Umbilical cord (tissue), 1 donor: ENCODE measurements at regions not wholly inside any gene's neighbourhood (a gene's known extent, or its start where the extent isn't known, plus 50 kb on each side); places are given as distances from the start of the nearest gene placed in this dataset.
"Not testable (repeated sequence)": the region's sequence is repeated elsewhere in the genome, so short reads cannot be mapped to it uniquely, and the experiment has no call there.

Experiments
- DNase-seq: peaks from one replicate; pipeline ENCODE4 v3.0.0-alpha.2; 2015; ENCODE audit warnings: low spot score

DNA sequence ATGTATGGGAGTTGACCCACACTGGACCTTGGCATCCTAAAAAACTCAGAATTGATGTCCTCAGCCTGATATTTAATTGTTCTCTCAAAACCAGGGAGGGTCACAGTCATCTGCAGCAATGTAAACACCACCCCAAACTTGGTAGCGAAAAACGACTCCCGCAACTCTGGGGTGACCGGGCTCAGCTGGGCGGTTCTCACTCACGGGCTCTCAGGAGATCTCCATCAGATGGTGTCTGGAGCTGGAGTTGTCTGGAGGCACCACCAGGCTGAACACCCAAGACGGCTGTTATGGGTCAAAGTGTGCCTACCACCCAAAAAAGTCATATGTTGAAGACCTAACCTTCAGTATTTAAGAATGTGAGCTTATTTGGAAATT lies 50.9 kb upstream of the NXT1 start:
- DNase-seq = no peak

DNA sequence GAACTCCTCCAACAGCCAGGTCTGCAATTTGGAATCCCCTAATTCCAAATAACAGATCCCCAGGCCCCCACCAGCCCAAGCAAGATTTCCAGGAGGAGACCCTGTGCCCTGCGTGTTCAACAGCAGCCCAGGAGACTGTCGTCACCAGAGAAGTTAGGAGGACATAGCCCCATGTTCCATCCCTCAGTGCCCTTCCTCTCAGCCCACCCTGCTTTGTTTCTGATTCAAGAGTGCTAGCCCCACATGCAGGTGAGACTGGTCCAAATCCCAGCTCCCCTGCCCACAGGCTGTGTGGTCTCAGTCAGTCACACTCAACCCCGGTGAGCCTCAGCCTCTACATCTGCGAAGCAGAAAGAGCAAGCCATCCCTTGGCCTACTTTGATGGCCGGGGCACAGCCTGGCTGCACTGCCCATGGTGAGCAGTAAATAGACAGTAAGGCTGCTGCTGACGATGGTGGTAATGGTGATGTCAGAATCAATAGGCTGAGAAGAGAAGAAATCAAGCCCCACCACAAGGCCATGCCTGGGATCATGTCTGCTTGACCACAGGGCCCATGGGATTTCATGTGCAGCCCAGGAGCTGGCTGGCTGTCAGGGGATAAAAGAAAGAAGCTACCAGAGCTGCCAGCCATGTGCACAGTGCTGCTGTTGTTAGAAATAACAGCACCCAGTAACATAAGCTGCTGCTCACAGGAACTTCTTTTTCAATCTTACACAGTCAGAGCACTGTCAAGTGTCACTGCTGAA lies 51.5 kb upstream of the NXT1 start:
- no peak for DNase-seq

DNA sequence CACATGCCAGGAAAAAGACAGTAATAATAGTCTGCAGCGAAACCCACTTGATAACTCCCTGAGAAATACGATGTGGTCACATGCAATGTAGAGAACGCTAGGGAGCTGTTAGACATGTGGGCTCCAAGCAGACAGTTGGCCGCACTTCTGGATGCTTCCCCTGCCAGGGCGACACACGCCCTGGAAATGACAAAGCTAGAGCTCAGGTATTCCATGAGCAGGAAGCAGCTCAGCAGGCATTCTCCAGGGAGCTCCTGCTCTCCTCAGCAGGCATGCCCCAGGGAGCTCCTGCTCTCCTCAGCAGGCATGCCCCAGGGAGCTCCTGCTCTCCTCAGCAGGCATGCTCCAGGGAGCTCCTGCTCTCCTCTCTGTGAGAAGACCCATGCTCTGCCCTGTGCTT lies 52.4 kb upstream of the NXT1 start:
- no peak for DNase-seq

DNA sequence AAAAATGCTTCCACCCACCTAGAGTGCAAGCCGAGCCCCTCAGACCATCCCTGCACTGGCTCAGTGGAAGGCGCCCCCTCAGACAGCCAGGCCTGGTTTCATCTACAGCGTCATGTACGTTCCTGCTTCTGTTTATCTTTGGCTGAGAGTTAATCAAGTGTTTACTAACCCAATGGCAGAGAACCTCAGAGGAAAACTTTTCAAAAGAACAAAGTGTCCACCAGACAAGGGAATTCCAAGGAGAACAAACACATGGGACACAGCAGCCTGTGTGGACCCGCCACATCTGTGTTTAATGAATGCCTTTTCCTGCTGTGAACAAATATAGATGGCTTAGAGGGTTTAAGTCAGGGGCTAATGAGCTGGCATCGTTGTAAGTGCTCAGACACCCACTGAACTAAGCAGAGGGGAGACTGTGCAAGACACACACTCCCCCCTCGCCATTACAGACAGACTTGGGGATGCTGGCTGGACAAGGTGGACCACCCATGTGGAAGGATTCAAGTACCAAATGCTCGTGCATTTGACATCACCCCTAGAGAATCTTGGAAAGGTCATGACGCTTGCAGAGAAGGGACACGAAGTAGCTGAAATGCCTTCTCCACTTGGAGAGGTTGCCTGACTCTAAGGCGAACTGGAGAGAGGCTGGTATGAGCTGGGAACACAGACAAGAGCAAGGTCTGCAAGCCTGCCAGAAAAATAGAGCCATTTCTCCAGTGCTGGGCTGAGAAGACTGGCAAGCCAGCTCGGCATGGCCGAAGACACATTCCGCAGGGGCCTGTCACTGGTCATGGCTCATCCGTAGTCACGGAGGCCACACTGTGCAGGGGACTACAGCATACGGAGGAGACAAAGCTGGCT lies 53.5 kb upstream of the NXT1 start:
- DNase-seq = no peak

DNA sequence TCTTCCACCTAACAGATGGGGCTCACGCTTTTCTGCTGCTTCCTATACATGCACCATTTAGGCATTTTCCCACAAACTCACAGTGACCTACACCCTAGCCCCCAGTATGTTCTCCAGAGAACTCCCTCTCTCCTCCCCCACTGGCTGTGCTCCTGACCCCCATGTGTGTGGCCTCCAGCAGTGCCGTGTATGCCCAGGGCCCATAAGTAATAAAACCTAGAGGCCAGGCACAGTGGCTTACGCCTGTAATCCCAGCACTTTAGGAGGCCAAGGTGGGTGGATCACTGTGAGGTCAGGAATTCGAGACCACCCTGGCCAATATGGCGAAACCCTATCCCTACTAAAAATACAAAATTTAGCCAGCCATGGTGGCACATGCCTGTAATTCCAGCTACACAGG lies 54.7 kb upstream of the NXT1 start:
- DNase-seq = no peak

DNA sequence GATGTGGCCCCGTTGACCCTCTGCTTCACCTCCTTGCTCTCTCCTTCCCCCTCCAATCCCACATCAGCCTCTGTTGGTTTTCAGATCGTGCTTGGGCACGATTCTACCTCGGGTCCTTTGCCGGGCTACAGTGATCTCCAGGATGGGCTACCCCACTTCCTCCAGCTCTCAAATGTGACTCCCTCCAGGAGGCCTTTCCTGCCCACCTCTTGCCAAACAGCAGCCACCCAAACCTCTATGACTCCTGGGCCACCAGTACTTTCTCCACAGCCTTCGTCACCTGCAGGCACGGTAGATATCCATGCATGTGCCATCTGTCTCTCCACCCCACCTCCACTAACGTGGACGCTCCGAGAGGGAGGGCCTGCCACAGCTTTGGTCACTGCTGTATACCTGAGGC lies 55.9 kb upstream of the NXT1 start:
- DNase-seq = no peak

DNA sequence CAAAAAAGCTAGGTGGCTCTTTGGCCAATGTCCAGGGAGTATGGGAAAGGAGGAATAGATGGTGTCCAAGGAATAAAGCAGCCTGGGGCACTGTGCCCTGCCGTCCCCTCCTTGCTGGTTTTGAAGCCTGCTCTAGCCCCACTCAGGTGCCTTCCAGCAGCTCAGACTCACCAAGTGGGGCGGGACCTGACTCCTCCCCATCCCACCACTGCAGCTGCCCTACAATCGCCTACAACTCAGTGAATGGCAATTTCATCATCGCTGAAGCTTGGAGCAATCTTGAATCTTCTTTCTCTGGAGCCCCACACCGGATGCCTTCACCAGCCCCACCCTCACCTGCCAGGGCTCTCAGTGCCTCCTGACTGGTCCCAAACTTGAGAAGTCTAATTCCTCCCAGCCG lies 56.4 kb upstream of the NXT1 start:
- DNase-seq = no peak

DNA sequence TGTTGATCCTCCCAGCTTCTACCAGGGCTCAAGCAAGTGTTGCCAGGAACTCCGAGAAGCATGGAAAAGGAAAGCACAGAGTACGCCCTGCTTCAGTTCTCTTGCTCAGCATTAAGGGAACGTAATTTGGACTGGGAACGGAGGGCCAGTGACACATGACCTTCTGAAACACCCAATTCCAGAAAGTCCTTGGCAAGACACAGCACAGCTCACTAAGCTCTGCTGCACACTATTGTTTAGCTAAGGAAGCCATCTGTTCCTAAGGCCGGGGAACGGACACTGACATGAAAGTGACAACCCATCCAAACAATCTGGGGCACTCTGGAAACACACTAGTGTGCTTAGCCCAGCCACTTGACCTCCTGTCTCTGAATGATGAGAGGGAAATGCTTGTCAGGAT lies 56.9 kb upstream of the NXT1 start:
- DNase-seq = no peak

DNA sequence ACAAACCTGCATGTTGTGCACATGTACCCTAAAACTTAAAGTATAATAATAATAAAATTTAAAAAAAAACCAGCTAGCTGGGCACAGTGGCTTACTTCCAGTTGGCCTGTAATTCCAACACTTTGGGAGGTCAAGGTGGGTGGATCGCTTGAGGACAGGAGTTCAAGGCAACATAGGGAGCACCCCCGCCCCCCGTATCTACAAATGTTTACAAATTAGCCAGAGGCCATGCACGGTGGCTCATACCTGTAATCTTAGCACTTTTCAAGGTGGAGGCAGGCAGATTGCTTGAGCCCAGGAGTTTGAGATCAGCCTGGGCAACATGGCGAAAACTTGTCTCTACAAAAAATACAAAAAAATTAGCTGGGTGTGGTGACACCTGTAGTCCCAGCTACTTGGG lies 58.3 kb upstream of the NXT1 start:
- DNase-seq = not testable (repeated sequence)

DNA sequence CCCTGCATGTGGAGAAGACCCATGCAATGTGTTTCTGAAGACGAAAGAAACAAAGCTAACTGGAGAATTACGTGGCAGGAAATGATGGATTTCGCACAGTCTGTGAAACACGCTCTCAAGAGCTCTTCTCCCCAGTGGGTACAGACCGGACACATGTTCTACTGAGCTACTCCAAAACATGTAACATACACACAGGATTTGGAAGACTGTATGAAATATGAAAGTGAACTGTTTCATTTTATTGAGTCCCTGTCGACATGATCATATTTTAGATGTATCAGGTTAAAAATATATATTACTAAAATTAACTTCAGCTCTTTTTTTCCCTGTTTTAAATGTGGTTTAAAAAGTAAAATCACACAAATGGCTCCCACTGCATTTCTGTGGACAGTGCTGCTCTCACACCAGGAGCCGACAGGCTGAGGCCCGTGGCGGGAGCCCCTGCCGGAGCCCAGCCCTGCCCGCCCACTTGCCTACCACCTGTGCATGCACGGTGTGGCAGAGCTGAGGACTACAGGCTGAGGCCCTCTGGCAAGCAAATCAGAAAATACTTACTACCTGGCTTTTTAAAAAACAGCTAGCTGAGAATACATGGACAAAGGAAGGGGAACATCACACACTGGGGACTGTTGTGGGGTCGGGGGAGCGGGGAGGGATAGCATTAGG lies 58.9 kb upstream of the NXT1 start:
- no peak for DNase-seq

DNA sequence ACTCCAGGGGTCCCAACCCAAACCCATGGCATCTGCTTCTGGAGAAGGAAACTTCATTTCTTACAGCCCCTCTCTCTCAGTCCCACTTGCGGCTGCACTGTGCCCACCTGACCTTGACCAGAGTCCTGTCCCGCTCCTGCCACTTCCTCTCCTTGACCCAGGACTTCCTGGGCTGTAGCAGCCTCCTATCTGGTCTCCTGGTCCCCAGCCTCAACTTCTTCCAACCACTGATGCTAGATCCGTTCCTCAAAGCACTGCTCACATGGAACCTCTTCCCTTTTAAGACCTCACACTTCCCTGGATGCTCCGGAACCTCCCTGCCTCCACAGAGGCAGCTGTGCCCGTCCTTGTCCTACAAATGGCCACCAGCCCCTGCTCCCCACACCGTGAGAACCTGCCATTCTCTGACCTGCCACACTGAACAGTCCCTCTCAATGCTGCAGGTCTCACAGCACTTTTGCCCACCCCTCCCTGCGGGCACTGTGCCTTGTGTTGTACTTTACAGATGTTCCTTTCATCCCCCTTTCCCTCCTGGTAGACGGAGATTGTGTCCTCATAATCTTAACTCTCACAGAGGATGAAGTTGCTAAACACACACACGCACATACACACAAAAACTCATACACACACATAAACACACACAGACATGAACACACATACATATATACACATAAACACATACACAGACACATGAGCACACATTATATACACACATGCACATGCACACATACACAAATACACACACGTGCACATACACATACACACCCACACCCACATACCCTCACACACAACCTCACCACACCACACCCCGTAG lies 59.6 kb upstream of the NXT1 start:
- no peak for DNase-seq

DNA sequence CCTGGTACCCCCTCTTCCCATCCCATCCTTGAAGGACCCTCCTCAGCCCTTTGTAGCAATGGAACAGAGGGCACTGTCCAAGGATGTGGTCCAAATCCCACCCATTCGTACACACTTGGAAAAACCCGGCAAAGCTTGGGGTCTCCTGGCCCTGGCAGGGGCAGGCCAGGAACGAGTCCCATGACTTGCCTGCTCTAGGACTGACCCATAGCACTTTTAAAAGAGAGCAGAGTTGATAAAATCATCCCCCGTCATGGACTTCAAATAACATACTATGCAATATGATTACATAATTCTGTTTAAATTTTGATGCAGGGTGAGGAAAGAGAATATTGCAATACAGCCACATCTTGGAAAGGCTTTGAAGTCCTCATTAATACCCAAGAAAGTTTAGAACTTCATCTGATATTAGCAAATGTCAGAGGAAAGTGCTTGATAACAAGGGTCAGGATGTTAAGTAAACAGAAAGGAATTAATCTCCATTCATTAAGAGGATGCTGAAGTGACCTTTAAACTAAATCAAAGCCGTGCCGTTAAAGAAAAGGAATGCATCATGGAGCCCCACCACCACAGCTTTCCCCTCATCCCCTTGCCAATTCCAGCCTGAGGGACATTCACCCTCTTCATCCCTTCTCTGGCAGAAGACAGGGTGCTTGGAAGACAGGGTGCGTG lies 60.7 kb upstream of the NXT1 start:
- DNase-seq = no peak

DNA sequence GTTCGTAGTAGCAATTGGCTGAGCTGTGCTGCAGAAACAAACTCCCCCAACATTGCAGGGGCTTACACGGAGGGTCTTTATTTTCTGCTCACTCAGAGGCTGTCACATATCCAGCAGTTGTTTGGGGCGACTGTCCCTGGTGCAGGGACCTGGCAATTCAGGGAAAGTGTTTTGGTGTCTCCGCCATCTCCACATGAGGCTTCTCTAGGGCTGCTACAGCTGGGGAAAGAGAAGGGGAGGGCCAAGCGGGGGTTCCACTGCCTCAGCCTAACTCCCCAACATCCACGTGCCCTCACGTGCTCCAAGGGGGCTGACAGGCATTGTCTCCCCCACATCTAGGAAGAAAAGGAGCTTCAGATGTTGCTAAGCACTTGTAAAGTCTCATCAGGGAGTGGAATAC lies 61.3 kb upstream of the NXT1 start:
- no peak for DNase-seq

DNA sequence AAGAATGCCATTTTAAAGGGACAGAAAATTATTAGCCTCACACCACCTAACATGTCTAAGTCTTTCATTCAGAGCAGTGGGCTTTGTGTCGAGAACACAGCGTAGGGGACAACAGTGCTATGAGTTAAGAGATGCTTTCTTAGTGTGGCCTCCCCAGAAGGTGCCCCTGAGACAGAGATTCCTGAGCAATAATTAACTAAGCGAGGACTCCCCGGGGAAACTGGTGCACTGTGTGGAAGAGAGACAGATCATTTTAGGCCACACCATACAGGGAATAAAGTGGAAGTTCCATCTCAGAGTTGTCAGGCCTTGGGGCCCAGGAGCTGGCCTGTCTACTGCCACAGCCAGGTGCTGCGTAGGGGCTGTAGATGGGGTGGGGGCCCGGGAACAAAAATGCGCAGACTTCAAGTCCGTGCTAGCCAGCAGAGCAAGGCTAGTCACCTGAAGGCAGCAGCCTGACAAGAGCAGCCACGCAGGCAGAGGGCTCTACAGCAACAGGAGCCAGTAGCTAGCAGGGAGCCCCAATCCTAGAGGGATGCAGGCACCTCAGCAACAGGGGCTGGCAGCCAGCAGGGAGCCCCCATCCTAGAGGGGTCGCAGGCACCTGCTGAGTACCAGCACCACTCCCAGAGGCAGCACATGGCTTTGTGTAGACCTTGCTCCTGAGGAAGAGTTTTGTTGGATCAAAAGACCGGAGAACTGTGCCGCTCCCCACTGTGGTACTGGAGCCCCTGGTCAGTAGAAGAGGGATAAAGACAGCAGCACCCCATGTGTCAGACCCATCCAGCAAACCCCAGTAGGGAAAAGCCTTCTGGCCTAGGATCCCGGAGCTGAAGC lies 63.0 kb upstream of the NXT1 start:
- DNase-seq = no peak

DNA sequence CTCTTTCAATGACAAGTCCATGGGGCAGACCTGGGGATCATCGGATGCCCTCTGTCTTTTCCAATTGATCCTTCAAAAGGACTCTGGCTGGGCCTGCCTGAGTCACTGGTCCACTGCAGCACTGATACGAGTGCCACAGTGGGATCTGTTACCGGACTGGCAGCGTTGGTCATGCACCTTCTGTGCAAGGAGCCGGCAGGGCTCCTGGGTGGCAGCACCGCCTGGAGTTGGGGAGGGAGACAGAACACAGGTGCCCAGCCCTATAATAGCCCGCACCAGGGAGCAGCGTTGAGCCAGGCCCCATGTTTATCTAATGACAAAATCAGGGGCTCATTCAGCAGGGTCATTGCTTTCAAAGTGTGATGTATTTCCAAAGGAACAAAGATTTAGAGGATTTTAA lies 64.2 kb upstream of the NXT1 start:
- DNase-seq = no peak

DNA sequence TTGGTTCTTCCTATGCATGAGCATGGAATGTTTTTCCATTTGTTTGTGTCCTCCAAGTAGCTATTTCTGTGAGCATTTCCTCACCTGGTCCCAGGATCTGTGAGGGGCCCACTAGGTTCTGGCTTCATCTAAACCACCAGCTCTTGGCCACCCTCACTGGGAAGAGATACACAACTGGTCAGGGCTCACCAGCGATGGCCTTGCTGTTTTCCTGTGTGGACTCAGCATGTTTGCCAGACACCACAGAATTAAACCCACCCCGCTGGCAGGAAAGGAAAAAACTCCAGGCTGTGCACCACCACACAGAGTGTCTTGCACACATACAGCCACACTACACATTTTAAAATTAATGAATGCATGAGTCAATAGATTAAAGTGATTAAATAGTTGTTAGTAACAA lies 65.1 kb upstream of the NXT1 start:
- DNase-seq = no peak

DNA sequence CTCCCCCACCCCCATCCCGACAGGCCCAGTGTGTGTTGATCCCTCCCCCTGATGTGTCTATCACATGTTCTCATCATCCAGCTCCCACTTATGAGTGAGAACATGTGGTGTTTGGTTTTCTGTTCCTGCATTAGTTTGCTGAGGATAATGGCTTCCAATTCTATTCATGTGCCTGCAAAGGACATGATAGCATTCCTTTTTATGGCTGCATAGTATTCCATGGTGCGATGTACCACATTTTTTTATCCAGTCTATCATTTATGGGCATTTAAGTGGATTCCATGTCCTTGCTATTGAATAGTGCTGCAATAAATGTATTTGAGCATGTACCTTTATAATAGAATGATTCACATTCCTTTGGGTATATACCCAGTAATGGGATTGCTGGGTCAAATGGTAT lies 66.6 kb upstream of the NXT1 start:
- DNase-seq = no peak

DNA sequence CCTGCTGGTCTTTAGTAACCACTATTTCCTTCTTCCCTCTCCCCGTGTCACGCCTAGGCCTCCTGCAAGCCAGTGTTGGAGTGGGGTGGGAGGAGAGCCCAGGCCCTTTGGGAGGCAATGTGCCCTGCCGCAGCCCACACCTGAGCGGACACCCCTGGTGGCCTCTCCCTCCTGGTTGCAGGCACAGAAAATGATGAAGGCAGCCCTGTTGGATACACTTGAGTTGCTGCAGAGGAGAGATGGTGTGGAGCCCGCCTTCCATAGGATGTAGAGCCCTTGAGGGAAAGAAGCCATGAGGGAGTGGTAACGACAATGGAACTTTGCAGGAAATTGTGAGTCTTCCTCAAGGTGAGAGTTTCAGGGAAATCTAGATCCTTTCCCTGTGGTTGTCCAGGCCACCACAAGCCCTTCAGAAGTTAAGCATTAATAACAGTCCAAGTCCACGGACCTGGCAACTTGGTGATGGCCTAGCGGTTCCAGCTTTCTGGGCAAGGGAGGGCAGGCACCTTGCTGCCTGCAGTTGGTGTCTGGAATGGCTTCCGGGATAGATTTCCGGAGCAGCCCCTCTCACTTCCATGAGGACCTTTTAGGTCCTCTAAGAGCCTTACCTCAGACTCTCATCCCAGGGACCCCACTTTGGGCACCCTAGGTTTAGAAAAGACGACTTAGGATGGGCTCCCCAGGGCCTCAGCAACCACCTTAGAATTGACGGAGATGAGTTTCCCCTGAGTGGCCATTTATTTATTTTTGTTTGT lies 67.3 kb upstream of the NXT1 start:
- no peak for DNase-seq

DNA sequence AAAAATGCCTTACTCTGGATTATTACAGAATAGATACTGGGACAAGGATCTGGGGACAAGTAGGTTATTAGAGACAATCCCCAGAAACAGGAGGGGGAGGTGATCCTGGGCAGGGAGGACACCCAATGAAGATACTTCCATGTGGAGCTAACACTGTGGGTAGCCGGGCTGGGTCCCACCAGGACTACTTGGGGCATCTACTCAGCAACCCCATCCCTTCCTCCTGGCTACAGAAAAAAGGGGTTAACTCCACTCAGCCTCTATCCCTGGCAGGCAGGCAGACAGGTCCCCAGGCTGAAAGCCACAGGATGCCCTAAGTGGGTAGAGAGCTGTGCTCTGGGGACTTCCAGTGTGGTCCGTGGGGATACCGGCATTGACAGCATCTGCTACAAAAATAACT lies 68.0 kb upstream of the NXT1 start:
- no peak for DNase-seq

DNA sequence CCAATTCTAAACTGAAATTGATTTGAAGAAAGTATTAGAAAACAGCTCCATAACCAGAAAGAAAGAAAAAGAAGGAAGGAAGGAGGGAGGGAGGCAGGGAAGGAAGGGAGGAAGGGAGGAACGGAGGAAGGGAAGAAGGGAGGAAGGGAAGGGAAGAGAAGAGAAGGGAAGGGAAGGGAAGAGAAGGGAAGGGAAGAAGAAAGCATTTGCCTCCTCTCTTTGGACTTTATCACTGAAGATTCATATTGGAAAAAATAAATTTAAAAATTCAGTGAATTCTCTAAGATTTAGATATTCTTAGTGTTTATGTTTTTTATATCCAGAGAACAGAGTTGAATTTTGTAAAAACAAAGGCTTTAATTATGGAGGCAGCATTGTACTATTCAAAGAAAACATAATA lies 68.5 kb upstream of the NXT1 start:
- no peak for DNase-seq
